Activated CD4-positive, alpha-beta T cell treated with anti-CD3 and anti-CD28 coated beads, Interleukin-2, amount 10 ng/mL, durations not matched to agents 7 days and 5 days (primary cell): ENCODE measurements at regions not wholly inside any gene's neighbourhood (a gene's known extent, or its start where the extent isn't known, plus 50 kb on each side); places are given as distances from the start of the nearest gene placed in this dataset.

Experiments
- CTCF ChIA-PET: fragments of 350-600 bp; sonication (Branson Sonifier 250); formaldehyde crosslinking; loops from one replicate; lab custom pipeline; 2021; ENCODE audit warnings: antibody characterized with exemption; lab: Charles Lee
- POLR2A ChIA-PET: fragments of 350-600 bp; sonication (Branson Sonifier 250); formaldehyde crosslinking; loops from one replicate; lab custom pipeline; 2021; ENCODE audit warnings: antibody characterized with exemption; lab: Charles Lee
- DNase-seq: peaks from one replicate; pipeline ENCODE4 v3.0.0-alpha.2; 2020
- H3K27ac Mint-ChIP-seq: one replicate; pipeline ENCODE4 v1.8.0; 2021; ENCODE audit warnings: mild to moderate bottlenecking, moderate library complexity, mixed read lengths
- H3K27me3 Mint-ChIP-seq: one replicate; pipeline ENCODE4 v1.8.0; 2021; ENCODE audit warnings: mixed read lengths
- H3K36me3 Mint-ChIP-seq: one replicate; pipeline ENCODE4 v1.8.0; 2021; ENCODE audit warnings: low read depth, mixed read lengths
- H3K4me1 Mint-ChIP-seq: one replicate; pipeline ENCODE4 v1.8.0; 2021; ENCODE audit warnings: mixed read lengths
- H3K4me3 Mint-ChIP-seq: one replicate; pipeline ENCODE4 v1.8.0; 2021; ENCODE audit warnings: mild to moderate bottlenecking, moderate library complexity, mixed read lengths
- H3K9me3 Mint-ChIP-seq: one replicate; pipeline ENCODE4 v1.8.0; 2021; ENCODE audit warnings: mixed read lengths

DNA sequence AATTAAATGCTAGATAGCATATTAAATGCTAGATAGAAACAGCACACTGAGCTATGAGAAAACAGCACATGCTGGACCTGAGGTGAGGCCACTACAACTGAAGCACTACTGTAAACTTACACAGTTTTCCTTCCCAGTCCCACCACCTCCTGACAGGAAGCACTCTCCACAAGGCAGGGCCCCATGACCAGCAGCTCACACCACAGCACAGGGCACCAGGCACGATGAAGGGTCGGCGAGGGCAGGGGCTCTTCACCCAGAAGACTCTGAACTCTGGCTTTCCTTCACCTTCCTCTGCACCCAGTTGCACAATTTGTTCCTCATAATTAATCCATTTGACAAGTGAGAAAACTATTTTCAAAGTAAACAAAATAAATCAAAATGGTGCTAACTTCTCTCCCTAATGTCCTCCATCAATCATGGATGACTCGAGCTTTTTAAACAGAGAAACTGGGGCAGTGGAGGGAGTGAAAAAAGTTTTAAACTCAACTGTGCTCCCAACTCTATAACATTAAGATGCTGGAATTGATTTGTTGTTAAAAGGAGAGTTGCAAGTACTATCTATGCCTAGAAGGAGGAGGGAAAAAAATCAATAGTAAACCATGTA, 568.7 kb downstream of the UQCRFS1 start:
- ChIA-PET POLR2A (no interaction called here), CTCF (interaction anchor here (1.2 kb wide), 1 partner anchor 10 kb away, joined by 6 read pairs; no protein-coding TSS in a partner anchor)
- H3K27ac Mint-ChIP-seq: no peak overlapping the region

DNA sequence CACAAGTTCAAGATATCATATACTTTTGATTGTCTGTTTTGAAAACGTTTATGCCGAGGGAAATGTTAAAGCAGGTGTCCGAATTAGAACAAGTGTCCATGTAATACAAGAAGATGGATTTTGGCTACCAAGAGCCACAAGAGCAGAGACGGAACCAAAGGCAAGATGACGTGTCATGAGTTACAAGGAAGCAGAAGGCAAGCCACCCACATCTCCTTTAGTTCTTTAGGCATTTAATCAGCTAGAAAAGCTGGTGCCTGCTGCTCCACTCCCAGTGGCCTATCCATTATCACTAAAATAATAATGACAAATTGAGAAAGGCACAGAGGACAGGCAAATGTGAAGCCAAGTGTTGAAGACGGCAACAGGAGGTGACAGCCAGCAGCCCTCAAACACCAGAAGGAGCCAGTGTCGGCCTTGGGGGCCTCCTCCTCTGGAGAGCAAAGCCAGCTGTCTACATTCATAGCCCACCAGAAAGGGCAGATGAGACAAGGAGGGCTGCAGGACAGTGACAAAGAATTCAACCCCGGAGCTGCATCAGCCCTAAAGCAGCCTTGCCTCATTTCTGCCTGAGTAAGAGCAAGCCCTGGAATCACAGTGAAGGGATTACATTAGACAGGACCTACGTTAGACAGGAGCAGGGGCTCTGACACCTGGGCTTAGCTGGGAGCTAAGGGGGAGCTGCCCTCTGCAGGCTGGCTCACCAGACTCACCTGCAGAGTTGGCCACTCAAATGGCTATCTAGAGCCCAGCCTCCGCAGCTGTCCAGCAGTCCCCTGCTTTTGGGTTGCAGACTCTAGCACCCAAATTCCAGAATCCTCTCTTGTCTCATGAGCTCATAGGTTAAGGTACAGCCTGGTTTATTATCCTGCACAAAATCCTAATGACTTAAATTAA, 569.9 kb downstream of the UQCRFS1 start:
- no peaks in the 10 kb centered on the region for H3K9me3 Mint-ChIP-seq
- no peak overlapping the region for H3K4me3 Mint-ChIP-seq
- POLR2A ChIA-PET: no interaction called here
- H3K4me1 Mint-ChIP-seq: no peaks in the 10 kb centered on the region
- DNase-seq: no peak
- no peaks in the 10 kb centered on the region for H3K36me3 Mint-ChIP-seq
- peaks cover 2% of the 10 kb centered on the region for H3K27me3 Mint-ChIP-seq
- CTCF ChIA-PET: interaction anchor here (0.6 to 1.2 kb wide), 2 partner anchors 9 to 25 kb away, joined by 3 to 6 read pairs; no protein-coding TSS in a partner anchor
- H3K27ac Mint-ChIP-seq: no peak overlapping the region

More for the DNA sequence above, 568.7 kb downstream of the UQCRFS1 start:
- no peaks in the 10 kb centered on the region for H3K4me1 Mint-ChIP-seq
- DNase-seq: no peak
- H3K4me3 Mint-ChIP-seq: no peak overlapping the region
- H3K27me3 Mint-ChIP-seq: peaks cover 2% of the 10 kb centered on the region
- no peaks in the 10 kb centered on the region for H3K36me3 Mint-ChIP-seq
- H3K9me3 Mint-ChIP-seq: no peaks in the 10 kb centered on the region

DNA sequence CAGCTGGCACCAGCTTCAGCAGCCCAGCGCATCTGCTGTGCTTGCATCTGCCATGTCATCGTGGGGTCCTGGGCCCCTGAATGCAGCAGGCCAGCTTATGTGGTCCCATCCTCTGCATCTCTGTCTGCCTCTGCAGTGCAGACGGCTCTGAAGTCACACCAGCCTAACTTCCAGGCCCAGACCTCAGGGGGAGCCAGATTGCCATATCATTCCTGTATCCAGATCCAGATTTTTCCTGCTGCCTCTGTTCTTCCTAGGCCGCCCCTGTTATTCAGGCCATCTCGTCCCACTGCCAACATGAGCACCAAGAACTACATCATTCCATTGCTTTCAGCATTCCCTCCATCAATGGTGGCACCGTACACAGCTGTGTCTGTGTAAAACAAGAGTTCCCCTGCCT, 571.6 kb downstream of the UQCRFS1 start:
- ChIA-PET POLR2A (no interaction called here), CTCF (interaction anchor here (1.2 kb wide), 1 partner anchor 22 kb away, joined by 3 read pairs; no protein-coding TSS in a partner anchor)
- Mint-ChIP-seq H3K4me3 (no peak overlapping the region), H3K9me3 (no peaks in the 10 kb centered on the region), H3K27ac (no peak overlapping the region), H3K36me3 (no peaks in the 10 kb centered on the region), H3K4me1 (no peaks in the 10 kb centered on the region), H3K27me3 (peaks cover 2% of the 10 kb centered on the region)
- no peak for DNase-seq

DNA sequence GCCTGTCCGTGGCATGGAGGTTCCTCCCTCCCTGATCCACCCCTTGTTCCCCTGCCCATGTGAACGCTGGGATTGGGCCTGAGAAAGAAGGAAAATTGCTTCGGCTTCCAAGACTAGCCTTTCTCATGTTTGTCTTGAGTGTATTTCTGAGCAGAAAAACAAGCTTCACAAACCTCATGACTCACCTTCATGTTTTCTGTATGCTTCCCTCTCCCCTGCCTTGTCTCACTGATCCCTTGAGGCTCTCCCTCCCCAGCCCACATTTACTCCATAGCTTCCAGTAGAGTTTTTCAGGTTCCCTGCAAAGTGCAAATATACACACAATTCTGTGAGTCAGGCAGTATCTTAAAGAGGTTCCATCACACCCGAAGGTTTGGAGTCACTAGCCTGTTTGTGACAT, 572.4 kb downstream of the UQCRFS1 start:
- H3K27me3 Mint-ChIP-seq: peaks cover 2% of the 10 kb centered on the region
- no peaks in the 10 kb centered on the region for H3K4me1 Mint-ChIP-seq
- no peak overlapping the region for H3K4me3 Mint-ChIP-seq
- no peak overlapping the region for H3K27ac Mint-ChIP-seq
- ChIA-PET POLR2A (no interaction called here), CTCF (interaction anchor here (1.2 kb wide), 1 partner anchor 21 kb away, joined by 3 read pairs; no protein-coding TSS in a partner anchor)
- DNase-seq: no peak
- no peaks in the 10 kb centered on the region for H3K36me3 Mint-ChIP-seq
- H3K9me3 Mint-ChIP-seq: no peaks in the 10 kb centered on the region

DNA sequence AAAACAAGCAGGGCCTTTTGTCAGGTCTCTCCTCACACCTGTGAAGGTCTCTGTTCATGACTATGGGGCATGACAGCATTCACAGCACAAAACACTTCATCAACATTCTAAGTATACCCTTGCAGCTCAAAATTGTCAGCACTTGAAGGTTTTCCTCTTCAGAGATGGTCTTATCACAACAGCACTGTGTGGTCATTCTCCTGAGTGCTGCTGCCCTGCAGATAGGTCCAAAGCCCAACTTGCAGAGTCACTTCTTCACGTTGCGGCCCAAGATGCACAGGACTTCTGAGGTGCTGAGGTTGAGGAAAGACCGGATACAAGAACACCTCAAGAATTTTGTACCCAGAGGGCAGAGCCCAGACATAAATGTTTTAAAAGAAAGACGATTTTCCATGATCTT, 574.5 kb downstream of the UQCRFS1 start:
- Mint-ChIP-seq H3K4me3 (no peak overlapping the region), H3K36me3 (no peaks in the 10 kb centered on the region), H3K4me1 (peaks cover 4% of the 10 kb centered on the region), H3K27me3 (peaks cover 2% of the 10 kb centered on the region), H3K9me3 (no peaks in the 10 kb centered on the region), H3K27ac (no peak overlapping the region)
- DNase-seq: no peak
- POLR2A ChIA-PET: no interaction called here
- CTCF ChIA-PET: no interaction called here

DNA sequence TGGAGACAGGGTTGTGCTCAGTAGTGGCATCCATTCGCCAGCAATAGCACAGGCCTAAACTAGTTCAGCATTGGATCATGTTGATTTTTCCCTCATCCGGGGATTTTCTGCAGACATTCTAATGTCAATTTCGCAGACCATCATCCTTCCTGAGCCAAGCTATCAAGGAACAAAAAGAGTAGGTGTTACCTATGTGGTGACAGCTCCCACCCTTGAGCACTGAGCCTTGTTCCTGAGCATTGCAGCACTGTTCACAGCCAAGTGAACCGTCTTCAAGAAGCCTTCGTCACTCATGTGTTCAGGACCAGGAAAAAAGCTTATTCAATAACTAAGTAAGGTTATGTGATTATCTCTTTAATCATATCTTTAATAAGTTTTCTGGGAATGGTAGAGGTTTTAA, 576.2 kb downstream of the UQCRFS1 start:
- CTCF ChIA-PET: no interaction called here
- DNase-seq: no peak
- H3K27ac Mint-ChIP-seq: no peak overlapping the region
- no peaks in the 10 kb centered on the region for H3K9me3 Mint-ChIP-seq
- H3K4me3 Mint-ChIP-seq: no peak overlapping the region
- H3K36me3 Mint-ChIP-seq: no peaks in the 10 kb centered on the region
- peaks cover 15% of the 10 kb centered on the region for H3K4me1 Mint-ChIP-seq
- peaks cover 2% of the 10 kb centered on the region for H3K27me3 Mint-ChIP-seq
- POLR2A ChIA-PET: no interaction called here

DNA sequence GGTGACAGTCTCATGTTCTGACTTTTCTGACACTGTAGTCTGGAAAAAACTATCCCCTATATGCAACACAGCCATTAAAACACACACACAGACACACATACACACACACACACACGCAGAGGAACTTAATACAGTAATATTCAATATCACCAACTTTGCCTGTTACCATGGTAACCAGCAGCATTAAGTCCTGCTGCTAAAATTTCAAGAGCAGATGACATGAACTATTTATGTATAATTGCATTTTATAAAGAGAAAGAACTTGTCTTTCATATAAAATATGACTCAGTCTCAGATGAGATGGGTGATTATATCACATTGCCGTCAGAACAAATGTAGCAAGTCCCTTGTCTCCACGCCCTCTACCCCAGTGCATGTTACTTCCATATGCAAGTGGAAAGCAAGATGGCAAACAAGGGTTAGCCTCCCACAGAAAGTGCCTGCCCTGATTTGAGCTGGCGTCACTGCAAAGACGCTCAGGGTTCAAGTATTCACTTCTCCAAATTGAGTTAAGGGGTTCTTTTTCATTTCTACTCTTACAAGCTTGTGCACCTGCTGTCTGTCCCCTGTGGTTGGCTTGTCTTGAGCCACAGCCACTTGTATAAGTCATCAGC, 576.8 kb downstream of the UQCRFS1 start:
- no peak for DNase-seq
- Mint-ChIP-seq H3K4me3 (no peak overlapping the region), H3K27me3 (peaks cover 2% of the 10 kb centered on the region), H3K27ac (no peak overlapping the region), H3K36me3 (no peaks in the 10 kb centered on the region), H3K9me3 (no peaks in the 10 kb centered on the region), H3K4me1 (peaks cover 15% of the 10 kb centered on the region)
- POLR2A ChIA-PET: no interaction called here
- CTCF ChIA-PET: no interaction called here

DNA sequence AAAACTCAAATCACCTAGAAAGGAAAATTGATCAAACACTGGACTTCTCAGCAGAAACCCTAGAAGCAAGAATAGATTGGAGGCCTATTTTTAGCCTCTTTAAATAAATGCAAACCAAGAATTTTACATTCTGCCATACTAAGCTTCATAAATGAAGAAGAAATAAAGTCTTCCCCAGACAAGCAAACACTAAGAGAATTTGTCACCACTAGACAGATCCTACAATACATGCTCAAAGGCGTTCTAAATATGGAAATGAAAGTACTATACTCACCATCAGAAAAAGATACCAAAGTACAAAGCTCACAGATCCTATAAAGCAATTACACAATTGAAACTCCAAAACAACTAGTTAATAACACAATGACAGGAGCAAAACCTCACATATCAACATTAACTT, 578.1 kb downstream of the UQCRFS1 start:
- no peak for DNase-seq
- ChIA-PET POLR2A (no interaction called here), CTCF (interaction anchor here (1.7 kb wide), 1 partner anchor 9 kb away, joined by 6 read pairs; no protein-coding TSS in a partner anchor)
- Mint-ChIP-seq H3K9me3 (no peaks in the 10 kb centered on the region), H3K4me1 (peaks cover 15% of the 10 kb centered on the region), H3K27ac (no peak overlapping the region), H3K36me3 (no peaks in the 10 kb centered on the region), H3K27me3 (peaks cover 2% of the 10 kb centered on the region), H3K4me3 (no peak overlapping the region)

DNA sequence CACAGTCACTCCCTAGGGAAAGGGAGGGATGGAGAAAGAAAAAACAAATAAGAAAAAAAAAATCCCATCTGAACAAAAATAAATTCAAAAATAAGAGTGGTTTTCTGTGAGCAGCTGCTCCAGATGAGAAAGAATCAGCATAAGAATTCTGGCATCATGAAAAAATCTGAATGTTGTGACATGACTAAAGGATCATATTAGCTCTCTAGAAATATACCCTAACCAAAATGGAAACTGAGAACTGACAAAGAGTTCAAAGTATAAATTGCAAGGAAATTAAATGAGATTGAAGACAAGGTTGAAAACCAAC, 579.0 kb downstream of the UQCRFS1 start:
- ChIA-PET CTCF (interaction anchor here (0.5 to 1.7 kb wide), 3 partner anchors 9 to 446 kb away, joined by 3 to 6 read pairs (median 4); no protein-coding TSS in a partner anchor), POLR2A (no interaction called here)
- Mint-ChIP-seq H3K4me3 (no peak overlapping the region), H3K9me3 (no peaks in the 10 kb centered on the region), H3K36me3 (no peaks in the 10 kb centered on the region), H3K27ac (no peak overlapping the region), H3K4me1 (peaks cover 15% of the 10 kb centered on the region), H3K27me3 (peaks cover 2% of the 10 kb centered on the region)
- no peak for DNase-seq

DNA sequence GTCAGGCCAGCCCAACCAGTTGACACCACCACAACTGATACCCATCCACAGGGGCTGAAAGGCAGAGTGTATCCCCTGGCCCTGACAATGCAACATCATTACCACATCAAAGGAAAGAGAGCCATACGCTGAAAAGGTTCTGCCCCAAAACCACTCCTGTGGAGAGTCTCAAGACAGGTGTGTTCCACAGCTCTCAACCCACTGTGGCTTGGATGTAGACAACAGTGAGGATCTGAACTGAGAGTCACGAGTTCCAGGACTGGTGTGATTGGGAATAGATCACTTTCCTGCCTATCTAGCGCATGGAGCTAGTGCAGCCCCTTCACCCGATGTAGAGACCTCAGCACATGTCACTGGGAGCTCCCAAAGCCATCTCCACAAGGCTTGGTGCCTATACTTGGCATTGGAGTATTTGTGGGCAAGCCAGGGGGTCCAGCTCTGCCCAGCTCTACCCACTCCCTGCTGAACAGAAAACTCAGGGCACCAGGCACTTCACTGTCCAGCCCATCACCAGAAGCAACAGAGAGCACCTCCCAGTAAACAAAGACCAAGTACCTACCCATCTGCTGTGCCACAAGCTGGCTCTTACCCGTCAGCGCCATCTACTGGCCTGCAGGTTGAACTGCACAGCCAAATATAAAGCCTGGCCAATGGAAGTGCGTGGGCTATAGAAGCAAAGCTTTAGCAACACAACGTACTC, 579.5 kb downstream of the UQCRFS1 start:
- no peak overlapping the region for H3K4me3 Mint-ChIP-seq
- ChIA-PET CTCF (interaction anchor here (0.5 to 1.7 kb wide), 2 partner anchors 10 to 53 kb away, joined by 4 to 6 read pairs; no protein-coding TSS in a partner anchor), POLR2A (no interaction called here)
- H3K27ac Mint-ChIP-seq: peak overlapping the region; percentile 48
- peaks cover 15% of the 10 kb centered on the region for H3K4me1 Mint-ChIP-seq
- no peaks in the 10 kb centered on the region for H3K36me3 Mint-ChIP-seq
- H3K9me3 Mint-ChIP-seq: no peaks in the 10 kb centered on the region
- H3K27me3 Mint-ChIP-seq: peaks cover 2% of the 10 kb centered on the region
- peak; percentile 63 for DNase-seq

DNA sequence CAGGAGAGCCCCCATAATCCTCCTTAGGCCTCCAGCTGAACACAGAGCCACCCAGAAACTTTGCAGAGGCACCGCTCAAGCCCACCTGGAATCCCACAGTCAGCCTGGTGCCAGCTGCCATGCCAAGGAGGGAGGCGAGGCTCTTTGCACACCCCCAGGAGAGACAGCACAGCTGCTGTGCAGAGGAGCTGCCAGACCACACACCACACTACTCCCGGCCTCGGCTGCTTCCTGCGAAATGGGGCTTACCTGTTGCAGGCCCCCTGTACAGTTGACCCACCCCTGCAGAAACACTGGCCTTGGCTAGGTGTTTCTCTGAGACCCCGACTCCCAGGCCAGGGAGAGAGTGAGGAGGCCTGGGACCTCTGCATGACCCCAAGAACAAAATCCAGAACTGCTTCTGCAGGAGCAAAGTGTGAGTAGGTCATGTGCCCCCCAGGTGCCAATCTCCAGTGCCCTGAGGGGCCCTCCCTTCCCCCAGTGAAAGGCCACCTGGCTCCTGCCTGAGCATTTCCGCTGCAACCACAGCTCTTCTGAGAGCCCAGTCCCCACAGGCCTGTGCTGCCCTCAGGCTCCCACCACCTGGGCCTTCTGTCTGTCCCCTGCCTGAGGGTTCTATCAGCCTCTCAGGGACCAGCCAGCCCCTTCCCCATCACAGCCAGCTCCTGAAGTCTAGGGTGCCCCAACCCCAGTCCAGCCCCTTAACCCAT, 580.4 kb downstream of the UQCRFS1 start:
- DNase-seq: no peak
- CTCF ChIA-PET: no interaction called here
- no peak overlapping the region for H3K4me3 Mint-ChIP-seq
- H3K36me3 Mint-ChIP-seq: no peaks in the 10 kb centered on the region
- H3K9me3 Mint-ChIP-seq: peaks cover 4% of the 10 kb centered on the region
- POLR2A ChIA-PET: no interaction called here
- peaks cover 2% of the 10 kb centered on the region for H3K27me3 Mint-ChIP-seq
- H3K4me1 Mint-ChIP-seq: peaks cover 15% of the 10 kb centered on the region
- H3K27ac Mint-ChIP-seq: peak overlapping the region; percentile 75

DNA sequence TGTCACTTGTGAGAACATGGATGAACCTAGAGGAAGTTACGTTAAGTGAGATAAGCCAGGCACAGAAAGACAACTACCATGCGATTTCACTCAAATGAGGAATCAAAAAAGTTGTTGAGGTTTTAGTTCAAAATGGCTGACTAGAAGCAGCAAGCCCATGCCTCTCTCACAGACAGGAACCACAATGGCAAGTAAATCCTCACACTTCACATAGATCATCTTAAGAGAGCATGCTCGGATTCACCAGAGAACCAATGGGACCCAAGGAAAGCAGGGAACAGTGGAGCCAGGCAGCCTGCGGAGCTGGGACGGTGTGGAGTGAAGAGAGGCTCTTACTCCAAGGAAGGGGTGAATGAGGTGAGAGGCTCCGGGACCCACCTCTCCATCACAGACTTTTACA, 581.0 kb downstream of the UQCRFS1 start:
- Mint-ChIP-seq H3K36me3 (no peaks in the 10 kb centered on the region), H3K9me3 (peaks cover 5% of the 10 kb centered on the region), H3K4me3 (no peak overlapping the region), H3K4me1 (peaks cover 15% of the 10 kb centered on the region), H3K27ac (peak overlapping the region; percentile 75), H3K27me3 (peaks cover 2% of the 10 kb centered on the region)
- no peak for DNase-seq
- POLR2A ChIA-PET: no interaction called here
- CTCF ChIA-PET: no interaction called here
